A673 (cell line): ENCODE measurements at regions not wholly inside any gene's neighbourhood (a gene's known extent, or its start where the extent isn't known, plus 50 kb on each side); places are given as distances from the start of the nearest gene placed in this dataset.
"Not testable (repeated sequence)": the region's sequence is repeated elsewhere in the genome, so short reads cannot be mapped to it uniquely, and the experiment has no call there.

Experiments used
- BruUV-seq: library from RNA; stranded (reverse); fragments of 400-500 nt; replicated peaks from 2 replicates; lab custom pipeline; 2021; lab: Mats Ljungman, UMichigan
- CTCF ChIA-PET: fragments of 300-600 bp; sonication (Branson Sonifier 250); formaldehyde crosslinking; loops from one replicate; lab custom pipeline; 2022; ENCODE audit warnings: antibody characterized with exemption; lab: Charles Lee
- POLR2A ChIA-PET: fragments of 300-600 bp; sonication (Branson Sonifier 250); formaldehyde crosslinking; loops from one replicate; lab custom pipeline; 2022; ENCODE audit warnings: antibody characterized with exemption; ENCODE audit not compliant: low non-redundant PET; lab: Charles Lee
- DNase-seq: peaks from one replicate; pipeline ENCODE4 v3.0.0-alpha.2; 2015; ENCODE audit warnings: low spot score
- H3K27ac ChIP-seq: fragments of 200-600 bp; sonication (generic); 2 replicates; pipeline ENCODE4 v1.5.1; 2016; ENCODE audit warnings: mixed run types, low read depth, mild to moderate bottlenecking, mixed read lengths, antibody characterized with exemption, low read length; ENCODE audit not compliant: poor library complexity, severe bottlenecking
- H3K27me3 ChIP-seq: fragments of 200-600 bp; sonication (generic); replicated peaks from 2 replicates; pipeline ENCODE4 v1.6.1; 2017; ENCODE audit warnings: mixed run types, low read depth, mild to moderate bottlenecking, mixed read lengths, antibody characterized with exemption, low read length; ENCODE audit not compliant: insufficient read depth, poor library complexity
- H3K36me3 ChIP-seq: fragments of 200-600 bp; sonication (generic); 2 replicates; pipeline ENCODE4 v1.6.1; 2016; ENCODE audit warnings: mixed run types, mild to moderate bottlenecking, mixed read lengths, antibody characterized with exemption, low read length; ENCODE audit not compliant: insufficient read depth, poor library complexity, severe bottlenecking
- H3K4me1 ChIP-seq: fragments of 200-600 bp; sonication (generic); 2 replicates; pipeline ENCODE4 v1.6.1; 2017; ENCODE audit warnings: mixed run types, mild to moderate bottlenecking, mixed read lengths, antibody characterized with exemption, low read length; ENCODE audit not compliant: insufficient read depth, poor library complexity, severe bottlenecking
- H3K4me3 ChIP-seq: fragments of 200-600 bp; sonication (generic); 2 replicates; pipeline ENCODE4 v1.5.1; 2016; ENCODE audit warnings: low read depth, mixed run types, mild to moderate bottlenecking, mixed read lengths, low read length; ENCODE audit not compliant: poor library complexity, severe bottlenecking
- H3K9me3 ChIP-seq: fragments of 200-600 bp; sonication (generic); 2 replicates; pipeline ENCODE4 v1.6.1; 2016; ENCODE audit warnings: mixed run types, low read depth, mild to moderate bottlenecking, mixed read lengths, antibody characterized with exemption, low read length; ENCODE audit not compliant: poor library complexity, severe bottlenecking
- CTCF ChIP-seq: fragments of 300-800, 200-600 bp; sonication (generic); conservative IDR thresholded peaks from 2 replicates; pipeline ENCODE4 v1.5.1; 2017; ENCODE audit warnings: low read depth, mild to moderate bottlenecking, antibody characterized with exemption, low read length, moderate library complexity, mixed read lengths
- EZH2 ChIP-seq: fragments of 200-600 bp; sonication (generic); IDR thresholded peaks from 2 replicates; pipeline ENCODE4 v1.6.1; 2017; ENCODE audit warnings: borderline replicate concordance, low read depth, mild to moderate bottlenecking, mixed read lengths, antibody characterized with exemption, low read length; ENCODE audit not compliant: poor library complexity, severe bottlenecking
- intact Hi-C: fragments of 100-400 bp; cut with micrococcal nuclease; formaldehyde crosslinking; loops from one replicate; pipeline ENCODE4 v1.10.0; 2022; ENCODE audit not compliant: unreplicated experiment

- Histone ChIP-seq H3K36me3 (no peaks in the 10 kb centered on the region), H3K4me3 (no peak overlapping the region), H3K4me1 (no peaks in the 10 kb centered on the region), H3K27me3 (no peaks in the 10 kb centered on the region), H3K9me3 (no peaks in the 10 kb centered on the region), H3K27ac (no peak overlapping the region)
- BruUV-seq, result no TSS peak
- TF ChIP-seq CTCF (no peak), EZH2 (no peak)
- intact Hi-C loops, result no loop called here
- DNase-seq, result no peak
- POLR2A ChIA-PET, result no interaction called here
- CTCF ChIA-PET, result no interaction called here
These were observed 807.0 kb upstream of the SLITRK6 start for GRCh38 chr13:86606264-86606663.

DNA sequence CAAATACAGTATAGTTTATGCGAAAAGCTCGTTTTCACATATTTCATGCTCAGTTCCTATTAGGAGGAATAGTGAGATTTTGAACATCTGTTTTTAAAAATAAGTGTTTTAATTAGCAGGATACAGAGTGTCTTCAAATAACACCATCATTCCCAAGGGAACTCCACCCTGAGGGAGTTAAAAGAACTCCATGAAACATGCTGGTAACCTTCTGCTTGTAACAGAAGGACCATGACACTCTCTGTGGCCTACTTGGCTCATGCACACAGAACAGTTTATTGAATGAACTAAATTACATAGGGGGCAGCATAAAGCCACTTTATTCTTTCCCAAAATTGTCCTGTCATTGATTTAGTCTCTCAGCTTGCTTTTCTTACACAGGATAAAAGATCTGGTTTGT lies 809.5 kb upstream of the SLITRK6 start:
- no peak for DNase-seq
- BruUV-seq, result no TSS peak
- Histone ChIP-seq H3K9me3 (no peaks in the 10 kb centered on the region), H3K27ac (no peak overlapping the region), H3K36me3 (no peaks in the 10 kb centered on the region), H3K4me1 (no peaks in the 10 kb centered on the region), H3K27me3 (no peaks in the 10 kb centered on the region), H3K4me3 (no peak overlapping the region)
- ChIA-PET CTCF (no interaction called here), POLR2A (no interaction called here)
- TF ChIP-seq EZH2 (no peak), CTCF (no peak)
- intact Hi-C loops, result no loop called here

DNA sequence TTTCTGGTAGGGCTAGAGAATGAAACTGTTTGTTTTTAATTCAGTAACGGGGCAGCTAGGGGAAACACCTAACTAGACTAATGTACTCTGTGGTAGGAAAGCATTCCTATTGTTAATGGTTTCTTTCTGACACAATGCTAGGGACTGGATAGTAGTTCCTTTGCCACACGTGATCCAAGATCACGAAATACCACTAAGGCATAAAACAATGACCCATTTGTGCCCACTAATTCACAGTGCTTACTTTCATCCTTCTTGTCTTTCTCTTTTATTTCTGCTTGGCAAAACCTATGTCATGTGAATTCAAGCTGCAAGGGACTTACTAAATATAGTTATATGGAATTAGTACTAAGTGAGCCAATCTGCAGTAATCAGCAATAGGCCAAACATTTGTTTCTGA lies 834.1 kb upstream of the SLITRK6 start:
- no peaks in the 10 kb centered on the region for H3K9me3 ChIP-seq
- H3K4me3 ChIP-seq, result no peak overlapping the region
- CTCF ChIA-PET, result no interaction called here
- BruUV-seq, result no TSS peak
- no peak for DNase-seq
- TF ChIP-seq CTCF, result no peak
- TF ChIP-seq EZH2, result no peak
- H3K27ac ChIP-seq, result no peak overlapping the region
- no peaks in the 10 kb centered on the region for H3K4me1 ChIP-seq
- intact Hi-C loops, result no loop called here
- H3K36me3 ChIP-seq, result no peaks in the 10 kb centered on the region
- H3K27me3 ChIP-seq, result no peaks in the 10 kb centered on the region
- POLR2A ChIA-PET, result no interaction called here

- H3K4me3 ChIP-seq, H3K9me3 ChIP-seq, H3K27me3 ChIP-seq, CTCF ChIA-PET, DNase-seq, H3K27ac ChIP-seq, H3K36me3 ChIP-seq, BruUV-seq, H3K4me1 ChIP-seq, POLR2A ChIA-PET, intact Hi-C loops: not testable (repeated sequence)
These were observed 852.0 kb upstream of the SLITRK6 start for GRCh38 chr13:86651171-86651570.
